ENCODE measurements at regions not wholly inside any gene's neighbourhood (a gene's known extent, or its start where the extent isn't known, plus 50 kb on each side); places are given as distances from the start of the nearest gene placed in this dataset.

- TF ChIP-seq ZBTB7A (IDR thresholded peaks at IDR 0.05; ENCODE audit: low read depth) (no peak), CREB1 (IDR thresholded peaks at IDR 0.05; ENCODE audit: low read depth) (no peak), EGR1 (IDR thresholded peaks at IDR 0.05) (no peak), TAF1 (IDR thresholded peaks at IDR 0.05; ENCODE audit: low read depth) (no peak), FOXM1 (IDR thresholded peaks at IDR 0.05; ENCODE audit: borderline replicate concordance, low read depth) (no peak), NFIC (IDR thresholded peaks at IDR 0.05) (no peak), USF1 (IDR thresholded peaks at IDR 0.05) (no peak), RAD21 (IDR thresholded peaks at IDR 0.05; ENCODE audit: low read depth) (no peak), REST (IDR thresholded peaks at IDR 0.05; ENCODE audit: low read depth) (no peak), EP300 (IDR thresholded peaks at IDR 0.05; ENCODE audit: borderline replicate concordance) (no peak), TCF12 (IDR thresholded peaks at IDR 0.05; ENCODE audit: low read depth) (no peak), YY1 (IDR thresholded peaks at IDR 0.05; ENCODE audit: low read depth) (no peak), TEAD4 (IDR thresholded peaks at IDR 0.05) (no peak), CEBPB (IDR thresholded peaks at IDR 0.05) (no peak)
- TF ChIP-seq, protein P1, sequence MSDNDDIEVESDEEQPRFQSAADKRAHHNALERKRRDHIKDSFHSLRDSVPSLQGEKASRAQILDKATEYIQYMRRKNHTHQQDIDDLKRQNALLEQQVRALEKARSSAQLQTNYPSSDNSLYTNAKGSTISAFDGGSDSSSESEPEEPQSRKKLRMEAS (IDR thresholded peaks at IDR 0.05): no peak
Measured at GRCh38 chr14:45434221-45434620, 181.2 kb upstream of the MIS18BP1 start.

GRCh38 chr14:45426685-45427282 is 173.8 kb upstream of the MIS18BP1 start:
- TF ChIP-seq, protein P1 (IDR thresholded peaks at IDR 0.05): peak; percentile 20; the same call in 1 of the 2 replicates
- peak; percentile 78 for TF ChIP-seq RAD21 (IDR thresholded peaks at IDR 0.05; ENCODE audit: low read depth)
- TF ChIP-seq EGR1 (IDR thresholded peaks at IDR 0.05): no peak
- TF ChIP-seq ZBTB7A (IDR thresholded peaks at IDR 0.05; ENCODE audit: low read depth): no peak

- no peak for TF ChIP-seq TAF1 (IDR thresholded peaks at IDR 0.05; ENCODE audit: low read depth)
- TF ChIP-seq CREB1 (IDR thresholded peaks at IDR 0.05; ENCODE audit: low read depth): no peak
- TF ChIP-seq NFIC (IDR thresholded peaks at IDR 0.05): no peak
- no peak for TF ChIP-seq TEAD4 (IDR thresholded peaks at IDR 0.05)
- TF ChIP-seq, protein P1 (IDR thresholded peaks at IDR 0.05): no peak
- no peak for TF ChIP-seq REST (IDR thresholded peaks at IDR 0.05; ENCODE audit: low read depth)
- no peak for TF ChIP-seq ZBTB7A (IDR thresholded peaks at IDR 0.05; ENCODE audit: low read depth)
- no peak for TF ChIP-seq USF1 (IDR thresholded peaks at IDR 0.05)
- no peak for TF ChIP-seq RAD21 (IDR thresholded peaks at IDR 0.05; ENCODE audit: low read depth)
- TF ChIP-seq TCF12 (IDR thresholded peaks at IDR 0.05; ENCODE audit: low read depth): no peak
- no peak for TF ChIP-seq CEBPB (IDR thresholded peaks at IDR 0.05)
- TF ChIP-seq FOXM1 (IDR thresholded peaks at IDR 0.05; ENCODE audit: borderline replicate concordance, low read depth): no peak
- TF ChIP-seq YY1 (IDR thresholded peaks at IDR 0.05; ENCODE audit: low read depth): no peak
- TF ChIP-seq EP300 (IDR thresholded peaks at IDR 0.05; ENCODE audit: borderline replicate concordance): no peak
- no peak for TF ChIP-seq EGR1 (IDR thresholded peaks at IDR 0.05)
Measured at GRCh38 chr14:45406942-45407341, 153.9 kb upstream of the MIS18BP1 start.

DNA sequence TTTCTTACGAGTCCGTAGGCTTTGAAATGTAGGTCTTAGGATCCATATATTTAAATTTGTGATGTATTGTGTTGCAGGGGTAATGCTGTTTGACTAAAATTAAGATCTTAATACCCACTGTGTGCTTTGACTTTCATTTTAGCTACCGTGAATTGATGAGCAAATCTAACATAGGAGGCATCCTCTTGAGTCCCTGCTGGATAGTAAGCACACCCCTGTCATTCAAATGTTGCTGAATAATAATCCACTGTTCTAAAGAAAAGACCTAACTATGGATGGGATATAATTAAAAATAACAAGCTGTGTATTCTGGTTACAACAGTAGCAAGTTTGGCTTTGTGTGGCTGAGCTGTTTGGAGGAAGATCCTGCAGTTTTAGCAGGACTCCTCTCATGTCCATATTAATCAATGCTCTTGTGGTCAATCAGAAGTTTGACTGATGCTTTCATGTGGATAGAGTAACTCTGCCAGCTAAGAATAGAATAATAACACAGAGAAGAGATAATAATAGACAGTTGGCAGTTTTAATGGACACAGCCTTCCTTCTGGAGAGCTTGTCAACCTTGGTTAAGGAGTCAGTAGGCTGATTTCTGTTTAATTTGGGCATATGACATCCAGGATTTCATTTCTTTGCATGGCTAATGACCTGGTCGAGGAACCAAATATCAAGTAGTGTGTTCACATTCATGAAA is 148.1 kb upstream of the MIS18BP1 start:
- TF ChIP-seq FOXM1 (IDR thresholded peaks at IDR 0.05; ENCODE audit: borderline replicate concordance, low read depth): no peak
- TF ChIP-seq NFIC (IDR thresholded peaks at IDR 0.05): no peak
- no peak for TF ChIP-seq TEAD4 (IDR thresholded peaks at IDR 0.05)
- no peak for TF ChIP-seq EP300 (IDR thresholded peaks at IDR 0.05; ENCODE audit: borderline replicate concordance)
- no peak for TF ChIP-seq CREB1 (IDR thresholded peaks at IDR 0.05; ENCODE audit: low read depth)
- no peak for TF ChIP-seq CEBPB (IDR thresholded peaks at IDR 0.05)
- no peak for TF ChIP-seq EGR1 (IDR thresholded peaks at IDR 0.05)
- TF ChIP-seq, protein P1 (IDR thresholded peaks at IDR 0.05): no peak
- no peak for TF ChIP-seq YY1 (IDR thresholded peaks at IDR 0.05; ENCODE audit: low read depth)
- TF ChIP-seq USF1 (IDR thresholded peaks at IDR 0.05): no peak
- no peak for TF ChIP-seq TCF12 (IDR thresholded peaks at IDR 0.05; ENCODE audit: low read depth)
- TF ChIP-seq TAF1 (IDR thresholded peaks at IDR 0.05; ENCODE audit: low read depth): no peak
- TF ChIP-seq REST (IDR thresholded peaks at IDR 0.05; ENCODE audit: low read depth): no peak
- TF ChIP-seq ZBTB7A (IDR thresholded peaks at IDR 0.05; ENCODE audit: low read depth): no peak
- TF ChIP-seq RAD21 (IDR thresholded peaks at IDR 0.05; ENCODE audit: low read depth): no peak
